ENCODE measurements at regions not wholly inside any gene's neighbourhood (a gene's known extent, or its start where the extent isn't known, plus 50 kb on each side); places are given as distances from the start of the nearest gene placed in this dataset.

DNA sequence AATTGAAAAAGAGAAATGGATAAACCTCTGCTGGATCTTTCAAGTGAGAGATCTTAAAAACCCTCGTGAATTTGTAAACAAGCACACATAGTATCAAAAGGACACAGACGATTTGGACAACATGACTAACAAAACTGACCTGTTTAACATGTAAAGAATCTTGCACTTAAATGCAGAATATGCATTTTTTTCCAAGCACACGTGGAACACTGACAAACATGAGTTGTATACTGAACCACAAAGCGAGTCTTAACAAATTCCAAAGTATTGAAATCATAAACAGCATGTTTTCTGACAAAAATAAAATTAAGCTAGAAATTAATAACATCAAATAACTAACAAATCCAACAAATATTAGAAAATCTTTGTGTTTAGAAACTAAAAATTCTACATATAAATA lies 65.0 kb upstream of the ZNF746 start:
- no peak for TF ChIP-seq CTCF (IDR thresholded peaks at IDR 0.05; ENCODE audit: low read depth, low read length, poor library complexity, severe bottlenecking)
- TF ChIP-seq EZH2phosphoT487 (IDR thresholded peaks at IDR 0.05; ENCODE audit: borderline replicate concordance, low read length) = no peak
